GM23248 (cell line): ENCODE measurements at regions not wholly inside any gene's neighbourhood (a gene's known extent, or its start where the extent isn't known, plus 50 kb on each side); places are given as distances from the start of the nearest gene placed in this dataset.

Experiments used
- DNase-seq: peaks from one replicate; pipeline ENCODE4 v3.0.0-alpha.2; 2015
- H2AFZ ChIP-seq: fragments of 200-600 bp; sonication (generic); 2 replicates; pipeline ENCODE4 v1.6.1; 2016; ENCODE audit warnings: antibody characterized with exemption
- H3F3A ChIP-seq: fragments of 200-600 bp; sonication (generic); 2 replicates; pipeline ENCODE4 v1.6.1; 2016; ENCODE audit warnings: mild to moderate bottlenecking, antibody characterized with exemption, mixed run types; ENCODE audit not compliant: insufficient read depth
- H3K27ac ChIP-seq: fragments of 200-600 bp; sonication (generic); 2 replicates; pipeline ENCODE4 v1.5.1; 2016; ENCODE audit warnings: mild to moderate bottlenecking
- H3K27me3 ChIP-seq: fragments of 200-600 bp; sonication (generic); replicated peaks from 2 replicates; pipeline ENCODE4 v1.6.1; 2016; ENCODE audit warnings: mild to moderate bottlenecking; ENCODE audit not compliant: insufficient read depth
- H3K36me3 ChIP-seq: fragments of 200-600 bp; sonication (generic); 2 replicates; pipeline ENCODE4 v1.6.1; 2016; ENCODE audit warnings: low read depth, mild to moderate bottlenecking
- H3K4me1 ChIP-seq: fragments of 200-600 bp; sonication (generic); 2 replicates; pipeline ENCODE4 v1.6.1; 2016; ENCODE audit warnings: mild to moderate bottlenecking; ENCODE audit not compliant: insufficient read depth
- H3K4me2 ChIP-seq: fragments of 200-600 bp; sonication (generic); one replicate; pipeline ENCODE4 v1.6.1; 2016; ENCODE audit warnings: mild to moderate bottlenecking; ENCODE audit not compliant: unreplicated experiment
- H3K4me3 ChIP-seq: fragments of 200-600 bp; sonication (generic); 2 replicates; pipeline ENCODE4 v1.5.1; 2016; ENCODE audit warnings: mild to moderate bottlenecking
- H3K79me2 ChIP-seq: fragments of 200-600 bp; sonication (generic); 2 replicates; pipeline ENCODE4 v1.6.1; 2016; ENCODE audit warnings: mild to moderate bottlenecking; ENCODE audit not compliant: insufficient read depth
- H3K9ac ChIP-seq: fragments of 200-600 bp; sonication (generic); 2 replicates; pipeline ENCODE4 v1.6.1; 2016; ENCODE audit warnings: mild to moderate bottlenecking
- H3K9me2 ChIP-seq: fragments of 200-600 bp; sonication (generic); 2 replicates; pipeline ENCODE4 v1.6.1; 2016; ENCODE audit warnings: mixed run types, mild to moderate bottlenecking, moderate library complexity; ENCODE audit not compliant: insufficient read depth
- H3K9me3 ChIP-seq: fragments of 200-600 bp; sonication (generic); one replicate; pipeline ENCODE4 v1.6.1; 2017; ENCODE audit warnings: low read depth
- H4K20me1 ChIP-seq: fragments of 200-600 bp; sonication (generic); 2 replicates; pipeline ENCODE4 v1.6.0; 2016; ENCODE audit not compliant: insufficient read depth
- EZH2 ChIP-seq: fragments of 200-600 bp; sonication (generic); IDR thresholded peaks from 2 replicates; pipeline ENCODE4 v1.6.1; 2018; ENCODE audit warnings: antibody characterized with exemption, mild to moderate bottlenecking; ENCODE audit not compliant: insufficient read depth, poor library complexity, severe bottlenecking
- EZH2phosphoT487 ChIP-seq: fragments of 200-600 bp; sonication (generic); IDR thresholded peaks from 2 replicates; pipeline ENCODE4 v1.6.1; 2018; ENCODE audit warnings: antibody characterized with exemption, moderate library complexity, mild to moderate bottlenecking, low read depth; ENCODE audit not compliant: insufficient read depth
- WGBS, 2 experiments: methylation state at CpG; one replicate each; pipeline ENCODE4 v1.1.6; 2015 to 2017; ENCODE audit warnings: low lambda C conversion rate in 2 of 2, low coverage in 1 of 2; ENCODE audit errors: missing lambda C conversion rate in 2 of 2; 5-methylcytosine and 5-hydroxymethylcytosine counted together
- in situ Hi-C: fragments of 300-500 bp; cut with MboI; formaldehyde crosslinking; loops from 2 replicates; pipeline ENCODE4 v1.15.0; 2020

- no peak overlapping the region for H3K27ac ChIP-seq
- H4K20me1 ChIP-seq, result no peaks in the 10 kb centered on the region
- H3F3A ChIP-seq, result no peaks in the 10 kb centered on the region
- in situ Hi-C loops, result no loop called here
- no peaks in the 10 kb centered on the region for H3K4me1 ChIP-seq
- H3K79me2 ChIP-seq, result no peaks in the 10 kb centered on the region
- H3K9me3 ChIP-seq, result no peaks in the 10 kb centered on the region
- no peak overlapping the region for H3K4me2 ChIP-seq
- H3K36me3 ChIP-seq, result no peaks in the 10 kb centered on the region
- H3K27me3 ChIP-seq, result no peaks in the 10 kb centered on the region
- WGBS, 2 experiments, result 0 to 6% methylated on average over 3 of the region's 3 CpGs
- TF ChIP-seq EZH2, result no peak
- TF ChIP-seq EZH2phosphoT487, result no peak
- DNase-seq, result no peak
- no peak overlapping the region for H2AFZ ChIP-seq
- H3K4me3 ChIP-seq, result no peak overlapping the region
- no peaks in the 10 kb centered on the region for H3K9me2 ChIP-seq
- H3K9ac ChIP-seq, result no peak overlapping the region
Measured at GRCh38 chr14:86491743-86492142, 961.8 kb downstream of the FLRT2 start.

DNA sequence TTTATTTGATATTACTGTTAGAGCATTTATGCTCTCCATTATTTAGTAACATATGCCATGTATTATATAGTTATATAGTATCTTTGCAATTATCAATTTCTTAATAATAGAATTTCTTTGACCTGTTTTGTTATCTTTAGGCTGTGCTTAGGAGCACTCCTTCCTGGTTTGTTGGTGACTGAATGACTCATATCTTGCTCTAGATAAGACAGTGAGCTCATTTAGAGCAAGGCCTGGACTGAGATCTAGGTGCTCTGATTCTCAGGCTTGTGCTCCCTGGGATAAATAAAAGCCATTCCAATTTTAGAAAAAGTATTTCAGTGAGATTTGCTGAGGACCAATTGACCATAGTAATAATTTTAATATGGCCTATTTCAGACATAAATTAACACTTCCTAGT lies 951.2 kb downstream of the FLRT2 start:
- Histone ChIP-seq H3K79me2 (no peaks in the 10 kb centered on the region), H3K27me3 (no peaks in the 10 kb centered on the region)
- DNase-seq, result no peak

GRCh38 chr14:86464341-86464740 lies 934.4 kb downstream of the FLRT2 start:
- no peak overlapping the region for H3K9ac ChIP-seq
- H3K9me3 ChIP-seq, result no peaks in the 10 kb centered on the region
- H3K27me3 ChIP-seq, result no peaks in the 10 kb centered on the region
- 13 to 16% methylated on average over 5 of the region's 5 CpGs for WGBS, 2 experiments
- no peaks in the 10 kb centered on the region for H3K79me2 ChIP-seq
- in situ Hi-C loops, result no loop called here
- H3K36me3 ChIP-seq, result no peaks in the 10 kb centered on the region
- H2AFZ ChIP-seq, result no peak overlapping the region
- TF ChIP-seq EZH2 (no peak), EZH2phosphoT487 (no peak)
- no peaks in the 10 kb centered on the region for H4K20me1 ChIP-seq
- H3K4me2 ChIP-seq, result no peak overlapping the region
- no peaks in the 10 kb centered on the region for H3K4me1 ChIP-seq
- peak; percentile 0 for DNase-seq
- H3F3A ChIP-seq, result no peaks in the 10 kb centered on the region
- no peaks in the 10 kb centered on the region for H3K9me2 ChIP-seq
- H3K27ac ChIP-seq, result no peak overlapping the region
- H3K4me3 ChIP-seq, result no peak overlapping the region

More for the DNA sequence above, 951.2 kb downstream of the FLRT2 start:
- no peak overlapping the region for H3K9ac ChIP-seq
- H3K27ac ChIP-seq, result no peak overlapping the region
- in situ Hi-C loops, result no loop called here
- no peaks in the 10 kb centered on the region for H3K9me2 ChIP-seq
- no peaks in the 10 kb centered on the region for H3F3A ChIP-seq
- H4K20me1 ChIP-seq, result no peaks in the 10 kb centered on the region
- no peak overlapping the region for H2AFZ ChIP-seq
- TF ChIP-seq EZH2 (no peak), EZH2phosphoT487 (no peak)
- H3K9me3 ChIP-seq, result no peaks in the 10 kb centered on the region
- H3K4me3 ChIP-seq, result no peak overlapping the region
- no peaks in the 10 kb centered on the region for H3K36me3 ChIP-seq
- no peak overlapping the region for H3K4me2 ChIP-seq
- H3K4me1 ChIP-seq, result no peaks in the 10 kb centered on the region

GRCh38 chr14:86462193-86462753 lies 932.3 kb downstream of the FLRT2 start:
- TF ChIP-seq EZH2 (no peak), EZH2phosphoT487 (no peak)

More at GRCh38 chr14:86462193-86462753, 932.3 kb downstream of the FLRT2 start:
- Histone ChIP-seq H3K4me3 (no peak overlapping the region), H3K79me2 (no peaks in the 10 kb centered on the region), H3K9me2 (no peaks in the 10 kb centered on the region), H3F3A (no peaks in the 10 kb centered on the region), H3K9me3 (no peaks in the 10 kb centered on the region), H3K27me3 (no peaks in the 10 kb centered on the region), H3K4me2 (no peak overlapping the region), H3K4me1 (no peaks in the 10 kb centered on the region), H3K36me3 (no peaks in the 10 kb centered on the region), H3K9ac (no peak overlapping the region), H4K20me1 (no peaks in the 10 kb centered on the region), H3K27ac (no peak overlapping the region), H2AFZ (no peak overlapping the region)
- in situ Hi-C loops, result no loop called here
- DNase-seq, result peak; percentile 6
- WGBS, 2 experiments, result 6 to 17% methylated on average over 1 of the region's 1 CpG
